Islet precursor cell (in vitro differentiated cells): ENCODE measurements at regions not wholly inside any gene's neighbourhood (a gene's known extent, or its start where the extent isn't known, plus 50 kb on each side); places are given as distances from the start of the nearest gene placed in this dataset.
"Not testable (repeated sequence)": the region's sequence is repeated elsewhere in the genome, so short reads cannot be mapped to it uniquely, and the experiment has no call there.

Experiments
- DNase-seq: peaks from one replicate; pipeline ENCODE4 v3.0.0-alpha.2; 2018

DNA sequence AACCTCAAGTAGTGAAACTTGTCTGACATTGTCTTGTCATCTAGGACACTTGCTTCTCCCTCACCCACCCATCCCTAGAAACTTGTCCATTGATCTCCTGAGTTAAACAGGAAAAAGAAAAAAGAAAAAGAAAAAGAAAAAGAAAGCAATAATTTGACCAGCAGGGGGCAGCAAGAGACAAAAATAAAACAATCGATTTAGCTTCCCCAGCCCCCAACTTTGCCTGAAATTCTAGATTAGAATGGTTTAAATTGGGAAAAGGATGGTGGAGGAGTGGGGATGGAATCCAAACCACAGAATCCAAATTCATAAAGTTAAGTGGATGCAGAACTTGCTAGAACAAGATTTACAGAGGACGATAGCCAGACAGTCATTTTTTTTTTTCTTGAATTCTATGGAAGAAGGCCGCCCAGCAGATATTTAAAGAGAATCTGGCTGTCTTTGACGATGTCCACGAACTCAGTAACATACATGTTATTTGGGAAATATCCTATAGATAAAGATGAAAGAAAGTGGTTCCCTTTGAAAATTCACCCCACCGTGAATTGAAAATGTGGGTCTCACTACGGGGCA is 282.9 kb downstream of the USP46 start:
- DNase-seq, result no peak

GRCh38 chr4:52377563-52377962 is 281.5 kb downstream of the USP46 start:
- peak; percentile 60 for DNase-seq

- DNase-seq, result peak; percentile 79
These were observed 251.6 kb downstream of the USP46 start for GRCh38 chr4:52407545-52407944.

DNA sequence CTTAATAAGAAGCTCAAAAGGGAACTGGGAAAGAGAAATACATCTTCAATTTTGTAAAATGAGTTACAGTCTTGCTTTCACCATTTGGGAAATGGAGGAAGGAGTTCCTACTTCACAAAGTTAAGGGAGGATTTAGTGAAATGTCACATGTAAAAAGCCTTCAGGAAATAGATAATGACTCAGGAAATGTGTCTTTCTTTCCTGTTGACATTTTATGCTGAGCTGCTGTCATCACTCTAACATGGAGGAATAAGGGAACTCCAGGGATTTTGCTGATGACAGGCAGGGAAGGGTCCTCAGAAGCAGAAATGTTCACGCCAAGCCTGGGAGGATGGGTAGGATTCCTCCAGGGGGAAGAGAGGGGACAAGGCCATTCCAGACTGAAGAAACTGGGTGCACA is 251.1 kb downstream of the USP46 start:
- DNase-seq, result no peak

DNA sequence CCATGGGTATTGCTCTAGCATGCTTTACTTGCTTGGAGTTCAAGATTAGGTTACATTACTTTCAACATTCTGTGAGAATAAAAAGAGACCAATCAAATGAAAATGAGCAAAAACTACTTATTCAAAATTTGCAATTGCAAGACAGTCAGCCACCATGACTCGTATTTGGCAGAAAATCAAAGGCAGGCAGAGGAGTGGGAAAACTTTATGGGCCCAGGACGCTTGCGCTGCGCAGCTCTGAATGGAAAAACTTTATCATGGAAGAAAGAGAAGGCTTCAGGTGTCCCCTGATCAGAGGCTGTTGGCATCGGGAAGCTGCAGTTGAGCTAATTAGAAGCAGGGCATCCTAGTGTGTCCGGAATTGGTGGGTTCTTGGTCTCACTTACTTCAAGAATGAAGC is 250.6 kb downstream of the USP46 start:
- no peak for DNase-seq

- DNase-seq, result not testable (repeated sequence)
These were observed 249.3 kb downstream of the USP46 start for GRCh38 chr4:52409766-52410165.

DNA sequence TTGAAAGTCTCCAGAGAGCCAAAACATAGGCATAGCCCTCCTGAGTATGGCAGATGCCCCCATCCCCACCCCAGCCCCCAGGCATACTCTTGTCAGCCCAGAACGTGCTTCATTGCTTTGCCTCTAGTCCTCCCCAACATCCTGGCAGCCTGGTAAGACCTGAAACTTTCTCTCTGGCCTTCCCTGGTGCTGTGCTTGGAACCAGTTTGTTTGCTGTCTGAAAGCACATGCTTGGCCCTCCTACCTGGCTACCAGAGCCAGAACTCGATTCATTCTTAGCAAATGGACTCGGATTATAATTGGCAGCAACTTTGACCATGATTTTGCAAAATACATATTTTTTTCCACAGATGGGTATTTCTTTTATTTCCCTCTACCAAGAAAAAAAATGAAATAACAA is 248.1 kb downstream of the USP46 start:
- no peak for DNase-seq

GRCh38 chr4:52420330-52420729 is 238.8 kb downstream of the USP46 start:
- DNase-seq, result no peak

- DNase-seq, result no peak
These were observed 237.3 kb downstream of the USP46 start for GRCh38 chr4:52421811-52422213.

DNA sequence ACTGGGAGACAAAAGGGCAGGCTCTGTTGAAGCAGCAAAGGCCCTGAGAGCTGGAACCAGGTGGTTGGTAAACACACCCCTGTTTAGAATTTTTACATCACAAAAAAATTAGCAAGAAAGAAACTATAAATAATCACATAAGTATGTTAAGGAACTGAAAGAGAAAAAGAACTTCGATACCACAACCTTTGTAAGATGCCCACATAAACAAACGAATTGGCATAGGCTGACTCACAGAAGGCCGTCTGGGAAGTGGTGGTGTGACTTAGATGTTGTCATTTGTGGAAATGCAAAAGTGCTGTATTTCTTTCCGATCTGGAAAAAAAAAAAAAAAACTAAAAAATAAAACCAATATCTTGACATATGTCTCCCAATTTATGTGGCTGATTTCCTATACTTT is 235.1 kb downstream of the USP46 start:
- DNase-seq, result no peak

DNA sequence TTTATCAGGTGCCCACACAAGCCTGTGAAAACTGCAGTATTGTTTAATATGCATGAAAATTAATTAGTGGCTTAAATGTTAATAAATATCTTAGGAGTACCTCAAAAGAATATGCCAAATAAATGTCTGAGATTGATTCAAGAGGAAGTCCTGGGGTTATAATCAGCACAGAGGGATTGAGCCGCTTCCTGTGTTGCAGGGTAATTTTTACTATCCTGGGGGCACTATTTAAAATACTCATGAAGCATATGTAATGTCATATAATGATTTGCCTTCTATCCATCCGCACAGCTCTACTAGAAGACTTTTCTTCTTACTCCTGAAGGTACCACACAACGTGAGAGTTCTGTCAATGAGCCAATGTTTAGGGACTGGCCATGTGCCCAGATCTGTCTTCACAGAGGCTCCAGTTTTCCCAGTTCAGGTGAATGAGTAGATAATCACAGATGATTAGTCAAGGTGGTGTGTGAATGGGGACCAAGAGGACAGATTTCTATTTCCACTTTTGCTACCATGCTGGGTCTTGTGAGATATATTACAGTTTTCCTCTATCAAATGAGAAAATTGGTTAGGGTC is 233.3 kb downstream of the USP46 start:
- DNase-seq, result no peak

DNA sequence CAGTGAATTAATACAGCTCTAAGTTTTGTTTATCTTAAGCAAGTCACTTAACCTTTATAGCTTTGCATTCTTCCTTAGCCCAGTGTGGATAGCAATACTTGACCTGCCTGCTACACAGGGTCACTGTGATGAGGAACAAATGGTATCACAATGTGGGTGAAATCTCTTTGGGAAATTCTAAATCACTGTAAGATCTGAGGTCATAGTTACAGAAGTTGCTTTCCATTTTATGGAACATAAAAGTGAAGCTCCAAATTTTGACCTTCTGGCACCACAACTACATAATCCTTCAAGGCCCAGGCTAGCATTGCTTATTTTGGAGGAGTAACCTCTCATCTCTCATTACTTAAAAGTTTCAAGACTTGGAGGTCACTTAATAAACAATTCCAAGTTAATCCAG is 227.7 kb downstream of the USP46 start:
- DNase-seq, result no peak

DNA sequence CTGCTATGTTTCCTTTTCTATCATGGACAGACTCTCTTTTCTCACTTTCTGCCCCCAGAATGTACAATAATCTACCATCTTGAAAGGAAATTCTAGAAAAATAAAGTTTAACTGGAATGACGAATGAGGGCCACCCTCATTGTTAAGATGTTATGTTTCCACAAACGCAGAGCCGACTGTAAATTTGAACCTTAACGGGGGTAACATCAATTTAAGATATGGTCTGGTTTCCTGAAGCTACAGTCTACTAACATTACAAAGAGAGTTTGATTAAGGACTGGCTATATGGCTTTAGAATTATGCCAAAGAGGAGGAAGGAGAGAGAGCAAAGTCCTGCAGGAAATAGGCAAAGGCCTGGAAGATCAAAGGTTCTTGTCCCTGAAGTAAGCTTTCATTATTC is 227.2 kb downstream of the USP46 start:
- no peak for DNase-seq

- DNase-seq, result not testable (repeated sequence)
These were observed 216.6 kb downstream of the USP46 start for GRCh38 chr4:52442524-52442923.

- DNase-seq, result no peak
These were observed 186.7 kb downstream of the USP46 start for GRCh38 chr4:52472444-52472843.

- no peak for DNase-seq
These were observed 181.8 kb downstream of the USP46 start for GRCh38 chr4:52477191-52477780.

DNA sequence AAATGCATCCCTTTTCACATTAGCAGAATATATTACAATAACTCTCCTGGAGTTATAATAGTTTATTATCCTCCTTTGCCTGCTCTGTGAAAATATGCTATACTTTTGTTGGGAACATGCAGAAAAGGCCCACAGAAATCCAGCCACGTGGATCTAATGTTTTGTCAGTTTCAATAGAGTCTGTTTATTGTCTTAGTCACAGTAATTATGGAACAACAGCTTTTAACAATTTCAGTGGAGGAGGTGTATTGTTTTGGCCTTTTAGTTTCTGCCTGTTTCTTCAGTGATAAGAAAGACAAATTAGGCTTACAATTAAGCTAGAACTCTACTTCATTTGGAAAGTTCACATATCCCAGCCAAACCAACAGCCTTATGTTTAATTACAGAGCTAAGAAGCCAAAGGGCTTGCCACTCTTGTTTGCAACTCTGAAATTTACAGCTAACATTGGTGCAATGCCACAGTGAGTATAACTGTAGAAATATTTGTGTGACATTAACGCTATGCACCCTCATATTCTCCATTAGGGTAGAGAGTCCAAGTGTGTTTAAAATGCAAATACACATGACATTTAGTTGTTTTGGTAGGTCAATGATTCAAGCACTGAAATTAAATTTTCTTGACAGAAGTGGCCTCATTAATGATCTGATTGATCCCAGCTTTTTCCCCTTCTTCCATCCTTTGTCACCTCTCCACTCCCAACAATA is 175.8 kb downstream of the USP46 start:
- DNase-seq, result no peak

DNA sequence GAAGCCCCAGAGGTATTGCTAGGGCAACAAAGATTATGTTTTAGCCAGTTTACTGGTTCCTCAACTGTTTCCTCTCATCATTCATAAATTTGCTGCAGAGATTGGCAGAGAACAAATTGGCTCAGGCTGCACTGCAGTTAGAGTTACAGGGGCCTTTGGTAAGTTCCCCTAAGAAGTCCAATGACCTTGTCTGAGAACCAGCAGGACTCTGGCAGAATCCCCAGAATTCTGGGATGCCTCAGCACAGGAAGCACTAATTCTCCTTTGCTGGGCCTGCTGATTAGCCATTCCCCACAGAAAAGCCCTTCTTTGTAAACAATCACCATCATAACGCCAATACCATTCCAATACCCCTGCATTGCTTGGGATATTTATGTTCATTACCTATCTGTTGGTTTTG is 151.3 kb downstream of the USP46 start:
- DNase-seq, result no peak

DNA sequence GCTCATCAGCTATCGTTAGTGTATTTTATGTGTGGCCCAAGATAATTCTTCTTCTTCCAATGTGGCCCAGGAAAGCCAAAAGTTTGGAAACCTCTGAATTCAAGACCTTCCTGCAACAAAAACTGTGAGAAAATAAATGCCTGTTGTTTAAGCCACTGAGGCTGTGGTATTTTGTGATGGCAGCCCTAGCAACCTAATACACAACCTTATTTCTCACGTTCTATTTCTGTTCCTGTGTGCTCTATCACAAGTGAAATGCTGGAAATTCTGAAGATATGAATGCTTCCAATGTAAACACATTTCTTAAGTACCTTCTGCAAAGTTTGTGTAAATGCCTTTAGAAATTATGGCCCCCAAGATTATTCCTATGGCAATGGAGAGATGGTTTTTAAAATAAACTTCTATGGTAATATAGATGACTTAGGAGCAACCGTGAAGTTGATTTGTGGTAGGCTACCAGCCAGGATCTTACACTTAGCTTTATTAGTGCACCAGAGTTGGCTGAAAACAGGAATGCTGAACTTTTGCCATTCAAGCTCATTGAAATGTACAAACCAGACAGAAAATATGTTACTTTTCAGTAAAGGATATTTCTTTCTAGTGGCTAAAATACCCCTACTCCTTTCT is 148.0 kb downstream of the USP46 start:
- no peak for DNase-seq

GRCh38 chr4:52511825-52512224 is 147.3 kb downstream of the USP46 start:
- DNase-seq, result no peak

DNA sequence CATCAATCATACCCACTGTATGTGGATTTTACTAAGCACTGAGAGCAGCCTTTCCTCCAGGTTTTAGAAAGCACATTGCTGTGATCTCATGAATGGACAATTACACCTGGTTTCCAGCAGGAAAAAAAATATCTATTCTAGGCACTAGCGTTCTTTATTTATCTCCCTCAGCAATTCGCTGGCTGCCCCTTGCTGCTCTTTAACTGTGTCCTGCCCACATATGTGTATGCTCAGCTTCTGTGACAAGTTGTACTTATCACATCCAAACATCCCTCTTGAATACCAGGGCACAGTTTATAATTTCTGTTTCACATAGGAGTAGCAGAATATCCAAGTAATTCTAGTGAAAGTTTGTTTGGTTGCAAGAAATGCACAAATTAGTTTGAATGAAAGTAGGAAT is 146.8 kb downstream of the USP46 start:
- no peak for DNase-seq

DNA sequence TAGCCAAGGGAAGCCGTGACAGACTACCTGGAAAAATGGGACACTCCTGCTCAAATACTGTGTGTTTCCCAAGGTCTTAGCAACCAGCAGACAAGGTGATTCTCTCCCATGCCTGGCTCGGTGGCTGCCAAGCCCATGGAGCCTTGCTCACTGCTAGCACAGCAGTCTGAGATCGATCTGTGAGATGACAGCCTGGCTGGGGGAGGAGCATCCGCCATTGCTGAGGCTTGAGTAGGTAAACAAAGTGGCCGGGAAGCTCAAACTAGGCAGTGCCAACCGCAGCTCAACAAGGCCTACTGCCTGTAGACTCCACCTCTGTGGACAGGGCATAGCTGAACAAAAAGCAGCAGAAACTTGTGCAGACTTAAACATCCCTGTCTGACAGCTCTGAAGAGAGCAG is 137.0 kb downstream of the USP46 start:
- DNase-seq, result not testable (repeated sequence)

- no peak for DNase-seq
These were observed 129.1 kb downstream of the USP46 start for GRCh38 chr4:52529983-52530382.

GRCh38 chr4:52535793-52536192 is 123.3 kb downstream of the USP46 start:
- no peak for DNase-seq
